Small intestine (tissue), 7 donors: ENCODE measurements at regions not wholly inside any gene's neighbourhood (a gene's known extent, or its start where the extent isn't known, plus 50 kb on each side); places are given as distances from the start of the nearest gene placed in this dataset.

Experiments
- DNase-seq, 2 donors: peaks; one replicate each; pipeline versions ENCODE4 v3.0.0 to v3.0.0-alpha.2; 2013
- FAIRE-seq: peaks from 2 replicates; lab custom pipeline; 2012; peaks lifted over from hg19 to GRCh38; lab: Jason Lieb, UNC
- H3K27ac ChIP-seq, 3 donors: one replicate each; pipeline ENCODE4 v1.5.1; 2013; ENCODE audit warnings: low read length in 2 of 3, mild to moderate bottlenecking in 2 of 3, control low read depth in 1 of 3, inconsistent platforms in 1 of 3, low read depth in 1 of 3, moderate library complexity in 1 of 3
- H3K27me3 ChIP-seq, 3 donors: one replicate each; pipeline ENCODE4 v1.6.1; 2013; ENCODE audit warnings: low read length in 3 of 3, inconsistent platforms in 1 of 3; ENCODE audit not compliant: control insufficient read depth in 3 of 3, insufficient read depth in 3 of 3
- H3K36me3 ChIP-seq, 3 donors: one replicate each; pipeline ENCODE4 v1.6.1; 2013; ENCODE audit warnings: low read length in 3 of 3, inconsistent platforms in 1 of 3, low read depth in 1 of 3, mild to moderate bottlenecking in 1 of 3, moderate library complexity in 1 of 3; ENCODE audit not compliant: control insufficient read depth in 3 of 3, insufficient read depth in 2 of 3
- H3K4me1 ChIP-seq, 3 donors: one replicate each; pipeline ENCODE4 v1.6.1; 2013; ENCODE audit warnings: low read length in 2 of 3, inconsistent platforms in 1 of 3, low read depth in 1 of 3, mild to moderate bottlenecking in 1 of 3, moderate library complexity in 1 of 3; ENCODE audit not compliant: control insufficient read depth in 3 of 3, insufficient read depth in 2 of 3
- H3K4me3 ChIP-seq, 3 donors: one replicate each; pipeline ENCODE4 v1.5.1; 2013; ENCODE audit warnings: low read length in 3 of 3, control low read depth in 1 of 3, inconsistent platforms in 1 of 3, low read depth in 1 of 3, mild to moderate bottlenecking in 1 of 3, moderate library complexity in 1 of 3
- H3K9me3 ChIP-seq, 2 donors: one replicate each; pipeline ENCODE4 v1.6.1; 2013; ENCODE audit warnings: low read depth in 1 of 2, low read length in 1 of 2; ENCODE audit not compliant: control insufficient read depth in 2 of 2, insufficient read depth in 1 of 2
- WGBS, 3 donors: extraction: QIAGEN DNeasy Blood & Tissue Kit; methylation state at CpG; one replicate each; pipeline ENCODE4 v1.1.7; 2013; 5-methylcytosine and 5-hydroxymethylcytosine counted together
- donor health status: healthy with polysubstance abuse.
- donor health status: control.
- donor health status: control.
- donor health status: Bipolar disorder and iron deficiency.
- donor health status: healthy.

DNA sequence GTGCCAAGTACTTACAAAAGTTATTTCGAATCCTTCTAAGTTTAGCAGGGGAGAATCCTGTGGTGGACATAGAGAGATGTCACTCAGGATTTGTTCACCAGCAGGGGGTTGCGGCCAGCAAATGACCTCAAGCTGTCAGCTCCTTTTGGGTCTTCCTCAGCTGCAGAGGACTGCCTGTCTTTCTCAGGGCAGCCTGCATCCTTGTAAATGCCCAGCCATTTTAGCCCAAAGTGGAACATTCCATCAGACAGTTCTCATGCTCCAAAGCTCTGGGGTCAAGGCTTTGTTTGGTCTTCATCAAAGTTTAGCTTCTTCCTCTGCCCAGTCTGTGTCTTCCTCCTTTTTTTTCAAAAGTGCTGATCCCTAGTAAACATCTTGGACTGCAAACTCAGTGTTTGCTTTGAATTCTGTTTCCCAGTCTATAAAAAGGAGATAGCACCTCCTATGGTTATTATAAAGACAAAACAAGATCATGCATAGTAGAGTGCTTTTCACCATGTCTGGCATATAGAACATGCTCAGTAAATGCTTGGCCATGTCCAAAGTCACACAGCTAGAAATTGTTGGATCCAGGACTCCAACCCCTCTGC lies 156.4 kb upstream of the GATB start:
- WGBS, 3 donors = 75 to 84% (median 78%) methylated on average over 2 of the region's 2 CpGs
- H3K4me3 ChIP-seq = no peak overlapping the region
- H3K9me3 ChIP-seq = no peaks in the 10 kb centered on the region
- FAIRE-seq = no peak
- no peaks in the 10 kb centered on the region for H3K4me1 ChIP-seq
- peaks cover 0 to under 1% (median 0%) of the 10 kb centered on the region in 3 donors for H3K27me3 ChIP-seq
- no peaks in the 10 kb centered on the region for H3K36me3 ChIP-seq
- no peak overlapping the region for H3K27ac ChIP-seq
- DNase-seq = no peak

DNA sequence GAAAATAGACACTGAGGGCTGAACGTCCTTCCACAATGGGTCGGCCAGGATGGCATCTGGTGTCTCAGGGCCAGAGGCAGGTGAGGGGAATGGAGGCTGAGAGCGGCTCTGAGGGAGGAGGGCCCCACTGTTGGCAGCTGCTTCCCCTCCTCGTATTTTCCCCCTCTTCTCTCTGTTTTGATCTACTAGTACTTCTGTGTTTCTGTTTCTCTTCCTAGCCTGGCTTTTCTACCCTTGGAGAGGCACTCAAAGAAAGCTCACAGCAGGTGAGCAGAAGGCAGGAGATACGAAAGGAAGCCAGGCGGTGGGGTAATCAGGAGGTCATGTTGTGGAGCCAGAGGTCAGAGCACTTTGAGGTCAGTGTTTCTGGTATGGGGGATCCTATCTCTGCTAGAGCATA lies 151.8 kb upstream of the GATB start:
- peaks cover 0 to 2% (median 0%) of the 10 kb centered on the region in 3 donors for H3K27me3 ChIP-seq
- no peak for FAIRE-seq
- no peaks in the 10 kb centered on the region for H3K9me3 ChIP-seq
- no peaks in the 10 kb centered on the region for H3K4me1 ChIP-seq
- WGBS, 3 donors = 53 to 66% (median 60%) methylated on average over 6 of the region's 6 CpGs
- no peaks in the 10 kb centered on the region for H3K36me3 ChIP-seq
- H3K27ac ChIP-seq = no peak overlapping the region
- no peak overlapping the region for H3K4me3 ChIP-seq
- DNase-seq = no peak

DNA sequence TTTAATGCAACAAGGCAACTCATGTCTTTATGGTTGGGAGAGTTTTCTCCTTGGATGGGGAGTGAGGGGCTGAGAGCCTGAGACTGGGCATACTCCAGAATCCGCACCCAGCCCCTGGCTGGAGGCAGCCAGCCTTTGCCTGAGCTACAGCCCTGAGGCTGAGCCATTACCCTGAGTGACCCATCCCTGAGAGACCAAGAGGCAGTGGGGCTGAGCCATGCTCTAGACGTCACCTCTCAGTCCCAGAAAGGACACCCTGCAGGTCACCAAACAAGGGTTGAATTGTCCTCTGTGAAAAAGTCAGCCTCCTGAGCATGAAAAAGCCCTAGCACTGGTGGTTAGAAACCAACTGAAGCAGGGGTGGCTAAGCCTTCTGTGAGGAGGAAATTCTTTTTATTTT lies 151.2 kb upstream of the GATB start:
- no peaks in the 10 kb centered on the region for H3K4me1 ChIP-seq
- peaks cover 0 to 2% (median 0%) of the 10 kb centered on the region in 3 donors for H3K27me3 ChIP-seq
- H3K36me3 ChIP-seq = no peaks in the 10 kb centered on the region
- no peak overlapping the region for H3K4me3 ChIP-seq
- 53 to 86% (median 78%) methylated on average over 2 of the region's 2 CpGs for WGBS, 3 donors
- FAIRE-seq (no peak), DNase-seq (no peak)
- H3K27ac ChIP-seq = no peak overlapping the region
- H3K9me3 ChIP-seq = no peaks in the 10 kb centered on the region

DNA sequence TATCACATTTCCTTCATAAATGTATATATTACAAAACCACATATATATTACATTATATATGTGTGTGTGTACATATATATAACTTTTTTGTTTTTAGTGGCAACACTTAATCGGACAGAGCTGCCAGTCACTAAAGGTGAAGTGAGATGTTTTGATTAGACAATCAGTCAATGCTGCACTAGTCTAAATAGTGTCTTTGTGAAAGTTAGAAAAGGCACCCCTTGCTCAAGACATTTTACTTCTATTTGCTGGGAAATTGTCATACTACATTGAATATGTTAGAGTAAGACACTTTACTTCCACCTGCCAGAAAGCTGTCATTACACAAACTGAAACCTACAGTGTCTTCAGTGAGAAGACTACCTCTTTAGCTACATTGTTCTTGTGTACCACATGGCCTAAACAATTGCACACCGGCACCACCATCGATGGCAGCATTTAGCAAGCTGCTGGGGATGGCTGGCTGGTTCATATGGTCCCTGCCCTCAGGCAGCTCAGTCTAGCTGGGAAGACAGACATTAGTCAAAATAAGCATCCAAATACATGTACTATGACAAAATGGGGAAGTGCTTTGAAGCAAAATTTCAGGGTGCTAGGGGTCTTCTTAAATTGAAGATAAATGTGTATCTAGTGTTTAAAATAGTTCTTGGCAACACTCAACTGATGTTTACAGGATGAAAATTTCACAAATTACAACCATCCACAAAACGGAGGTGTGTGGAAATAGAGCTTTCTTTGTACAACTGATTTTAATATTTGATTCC lies 148.1 kb upstream of the GATB start:
- no peak overlapping the region for H3K4me3 ChIP-seq
- no peaks in the 10 kb centered on the region for H3K4me1 ChIP-seq
- FAIRE-seq (no peak), DNase-seq (no peak)
- H3K27me3 ChIP-seq = peaks cover 0 to 2% (median 0%) of the 10 kb centered on the region in 3 donors
- H3K36me3 ChIP-seq = no peaks in the 10 kb centered on the region
- no peak overlapping the region for H3K27ac ChIP-seq
- H3K9me3 ChIP-seq = no peaks in the 10 kb centered on the region
- WGBS, 3 donors = 70 to 80% (median 79%) methylated on average over 4 of the region's 4 CpGs

DNA sequence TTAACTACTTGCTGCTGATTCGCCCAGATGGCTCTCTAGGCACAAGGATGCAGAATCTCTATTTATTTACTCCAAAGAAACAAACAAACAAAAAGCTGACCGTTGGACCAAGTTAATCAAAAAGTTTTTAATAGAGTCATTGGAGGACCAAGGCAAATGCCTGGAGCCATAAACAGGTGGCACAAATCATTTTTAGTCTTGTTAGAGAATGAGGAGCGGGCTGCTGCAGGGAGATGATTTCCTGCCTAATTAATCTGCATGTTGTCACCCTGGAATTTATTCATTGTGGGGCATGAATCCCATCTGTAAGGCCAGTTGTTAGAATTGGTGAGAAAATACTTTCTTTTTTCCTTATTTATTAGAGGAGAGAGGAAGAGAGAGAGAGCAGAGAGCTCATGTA lies 147.4 kb upstream of the GATB start:
- no peaks in the 10 kb centered on the region for H3K36me3 ChIP-seq
- no peaks in the 10 kb centered on the region for H3K4me1 ChIP-seq
- H3K4me3 ChIP-seq = no peak overlapping the region
- H3K27ac ChIP-seq = no peak overlapping the region
- FAIRE-seq = no peak
- peaks cover 0 to 2% (median 0%) of the 10 kb centered on the region in 3 donors for H3K27me3 ChIP-seq
- H3K9me3 ChIP-seq = no peaks in the 10 kb centered on the region
- DNase-seq = no peak
- 46 to 55% (median 47%) methylated on average over 3 of the region's 3 CpGs for WGBS, 3 donors

DNA sequence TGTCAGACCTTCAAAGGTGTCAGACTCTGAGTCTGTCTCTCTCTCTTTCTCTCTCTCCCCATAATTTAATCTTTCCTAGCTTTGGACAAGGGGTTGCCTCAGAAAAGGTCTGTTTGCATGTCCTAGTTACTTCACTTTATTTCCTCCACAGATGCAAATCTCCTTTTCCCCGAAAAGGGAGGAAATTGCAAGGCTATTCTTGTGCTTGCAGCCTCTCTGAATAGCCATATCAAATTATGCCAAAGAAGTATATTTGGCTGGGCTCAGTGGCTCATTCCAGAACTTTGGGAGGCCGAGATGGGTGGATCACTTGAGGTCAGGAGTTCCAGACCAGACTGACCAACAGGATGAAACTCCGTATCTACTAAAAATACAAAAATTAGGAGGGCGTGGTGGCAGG lies 145.6 kb upstream of the GATB start:
- Histone ChIP-seq H3K36me3 (no peaks in the 10 kb centered on the region), H3K4me3 (no peak overlapping the region), H3K27ac (no peak overlapping the region), H3K27me3 (no peaks in the 10 kb centered on the region), H3K9me3 (peaks cover 0 to 5% of the 10 kb centered on the region in 2 donors), H3K4me1 (no peaks in the 10 kb centered on the region)
- WGBS, 3 donors = 67 to 88% (median 75%) methylated on average over 4 of the region's 4 CpGs
- no peak for DNase-seq
- no peak for FAIRE-seq

DNA sequence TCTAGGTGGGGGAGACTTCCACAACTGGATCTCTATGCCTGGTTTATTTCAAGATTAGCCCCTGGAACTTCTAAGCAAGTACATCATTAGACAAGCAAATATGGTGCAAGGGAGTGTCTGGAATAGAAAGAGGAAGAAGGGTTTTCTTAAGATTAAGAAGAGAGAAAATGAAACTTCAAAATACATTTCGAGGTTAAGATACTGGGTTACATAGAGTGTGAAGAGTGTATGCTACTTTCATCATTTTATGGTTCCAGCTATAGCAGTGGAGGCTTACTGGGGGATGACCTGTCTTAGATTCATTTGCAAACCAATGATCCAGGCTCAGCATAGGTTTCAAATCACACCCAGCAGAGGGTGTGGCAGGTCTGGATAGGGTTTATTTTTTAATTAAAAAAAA lies 144.4 kb upstream of the GATB start:
- DNase-seq (no peak), FAIRE-seq (no peak)
- Histone ChIP-seq H3K4me3 (no peak overlapping the region), H3K36me3 (no peaks in the 10 kb centered on the region), H3K4me1 (no peaks in the 10 kb centered on the region), H3K27me3 (no peaks in the 10 kb centered on the region), H3K9me3 (peaks cover 0 to 8% of the 10 kb centered on the region in 2 donors), H3K27ac (no peak overlapping the region)
- 48 to 65% (median 54%) methylated on average over 1 of the region's 1 CpG for WGBS, 3 donors

DNA sequence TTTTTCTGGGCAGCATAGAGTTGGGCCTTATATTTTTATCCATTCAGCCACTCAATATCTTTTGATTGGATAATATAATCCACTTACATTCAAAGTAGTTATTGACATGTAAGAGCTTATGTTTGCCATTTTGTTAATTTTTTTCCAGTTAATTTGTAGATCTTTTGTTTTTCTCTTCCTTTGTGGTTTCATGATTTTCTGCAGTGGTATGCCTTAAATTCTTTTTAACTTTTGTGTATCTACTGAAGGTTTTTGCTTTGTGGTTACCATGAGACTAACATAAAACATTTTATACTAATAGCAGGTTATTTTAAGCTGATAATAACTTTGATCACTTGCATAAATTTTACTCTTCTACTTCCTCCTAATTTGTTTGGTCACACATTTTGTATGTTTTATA lies 140.8 kb upstream of the GATB start:
- H3K27ac ChIP-seq = no peak overlapping the region

More for the DNA sequence above, 140.8 kb upstream of the GATB start:
- FAIRE-seq = no peak
- peaks cover 0 to 9% of the 10 kb centered on the region in 2 donors for H3K9me3 ChIP-seq
- H3K4me1 ChIP-seq = no peaks in the 10 kb centered on the region
- H3K36me3 ChIP-seq = no peaks in the 10 kb centered on the region
- DNase-seq = no peak
- H3K4me3 ChIP-seq = no peak overlapping the region
- H3K27me3 ChIP-seq = no peaks in the 10 kb centered on the region
